Cerebellar nuclear complex (tissue), 1 donor: ENCODE measurements at regions not wholly inside any gene's neighbourhood (a gene's known extent, or its start where the extent isn't known, plus 50 kb on each side); places are given as distances from the start of the nearest gene placed in this dataset.
"Not testable (repeated sequence)": the region's sequence is repeated elsewhere in the genome, so short reads cannot be mapped to it uniquely, and the experiment has no call there.

ENCODE experiments used
- DNase-seq, 2 experiments: peaks; one replicate each; lab custom pipeline; 2025; lab: John Stamatoyannopoulos, UW

GRCh38 chr10:111266165-111266564, 189.3 kb downstream of the ADRA2A start:
- DNase-seq = no peak

- DNase-seq = no peak
Observed at GRCh38 chr10:111267673-111268072, 190.8 kb downstream of the ADRA2A start.

- no peak for DNase-seq
Observed at GRCh38 chr10:111273235-111273634, 196.4 kb downstream of the ADRA2A start.

- no peak for DNase-seq
Observed at GRCh38 chr10:111273635-111274034, 196.8 kb downstream of the ADRA2A start.

- no peak for DNase-seq
Observed at GRCh38 chr10:111275091-111275490, 198.3 kb downstream of the ADRA2A start.

GRCh38 chr10:111277661-111278060, 200.8 kb downstream of the ADRA2A start:
- no peak for DNase-seq

GRCh38 chr10:111278266-111278665, 201.4 kb downstream of the ADRA2A start:
- DNase-seq = no peak

GRCh38 chr10:111281516-111281915, 204.7 kb downstream of the ADRA2A start:
- DNase-seq = no peak

- DNase-seq = no peak
Observed at GRCh38 chr10:111289461-111289860, 212.6 kb downstream of the ADRA2A start.

GRCh38 chr10:111290649-111291048, 213.8 kb downstream of the ADRA2A start:
- DNase-seq = no peak

- no peak for DNase-seq
Observed at GRCh38 chr10:111295788-111296187, 219.0 kb downstream of the ADRA2A start.

GRCh38 chr10:111297351-111297848, 220.6 kb downstream of the ADRA2A start:
- DNase-seq = no peak

- DNase-seq = no peak
Observed at GRCh38 chr10:111298031-111298430, 221.2 kb downstream of the ADRA2A start.

- no peak for DNase-seq
Observed at GRCh38 chr10:111299037-111299436, 222.2 kb downstream of the ADRA2A start.

- no peak for DNase-seq
Observed at GRCh38 chr10:111303887-111304286, 227.1 kb downstream of the ADRA2A start.

GRCh38 chr10:111316722-111317212, 239.9 kb downstream of the ADRA2A start:
- no peak for DNase-seq

GRCh38 chr10:111319866-111320265, 243.0 kb downstream of the ADRA2A start:
- DNase-seq = no peak

- no peak for DNase-seq
Observed at GRCh38 chr10:111323389-111323966, 246.6 kb downstream of the ADRA2A start.

- DNase-seq = not testable (repeated sequence)
Observed at GRCh38 chr10:111332174-111332573, 255.3 kb downstream of the ADRA2A start.

- no peak for DNase-seq
Observed at GRCh38 chr10:111335826-111336225, 259.0 kb downstream of the ADRA2A start.

- DNase-seq = no peak
Observed at GRCh38 chr10:111338035-111338434, 261.2 kb downstream of the ADRA2A start.

- no peak for DNase-seq
Observed at GRCh38 chr10:111338805-111339204, 262.0 kb downstream of the ADRA2A start.

GRCh38 chr10:111344804-111345203, 268.0 kb downstream of the ADRA2A start:
- no peak for DNase-seq

GRCh38 chr10:111347386-111348013, 270.7 kb downstream of the ADRA2A start:
- DNase-seq = no peak
